Activated CD8-positive, alpha-beta T cell treated with anti-CD3 and anti-CD28 coated beads for 36 hours (primary cell): ENCODE measurements at regions not wholly inside any gene's neighbourhood (a gene's known extent, or its start where the extent isn't known, plus 50 kb on each side); places are given as distances from the start of the nearest gene placed in this dataset.
A peak's percentile ranks its signal among the peaks of the same experiment; 100 is the strongest.
"Not testable (repeated sequence)": the region's sequence is repeated elsewhere in the genome, so short reads cannot be mapped to it uniquely, and the experiment has no call there.

Experiments
- ATAC-seq: fragments of 200-7000 bp; cut with Tn5 transposase; one replicate; pipeline ENCODE4 v1.10.0; 2021; ENCODE audit warnings: mild to moderate bottlenecking, moderate library complexity
- CTCF ChIA-PET: fragments of 350-600 bp; sonication (Branson Sonifier 250); formaldehyde crosslinking; loops from one replicate; lab custom pipeline; 2021; ENCODE audit warnings: antibody characterized with exemption; lab: Charles Lee
- POLR2A ChIA-PET: fragments of 350-600 bp; sonication (Branson Sonifier 250); formaldehyde crosslinking; loops from one replicate; lab custom pipeline; 2021; ENCODE audit warnings: antibody characterized with exemption; lab: Charles Lee
- DNase-seq: peaks from one replicate; pipeline ENCODE4 v3.0.0-alpha.2; 2020
- H3K27ac Mint-ChIP-seq: one replicate; pipeline ENCODE4 v1.8.0; 2021; ENCODE audit warnings: mild to moderate bottlenecking, mixed read lengths
- H3K27me3 Mint-ChIP-seq: one replicate; pipeline ENCODE4 v1.8.0; 2021; ENCODE audit warnings: mixed read lengths
- H3K36me3 Mint-ChIP-seq: one replicate; pipeline ENCODE4 v1.8.0; 2021; ENCODE audit warnings: low read depth, mixed read lengths
- H3K4me1 Mint-ChIP-seq: one replicate; pipeline ENCODE4 v1.8.0; 2021; ENCODE audit warnings: low read depth, mixed read lengths
- H3K4me3 Mint-ChIP-seq: one replicate; pipeline ENCODE4 v1.8.0; 2021; ENCODE audit warnings: mild to moderate bottlenecking, moderate library complexity, mixed read lengths
- H3K9me3 Mint-ChIP-seq: one replicate; pipeline ENCODE4 v1.8.0; 2021; ENCODE audit warnings: mixed read lengths
- intact Hi-C: fragments of 100-400 bp; cut with micrococcal nuclease; formaldehyde crosslinking; loops from one replicate; pipeline ENCODE4 v1.10.0; 2022
- TF ChIP-seq, protein P1 (sequence below): fragments of 200-600 bp; IDR thresholded peaks from one replicate; pipeline ENCODE4 v1.8.0; 2022; ENCODE audit warnings: antibody characterized with exemption, mild to moderate bottlenecking

DNA sequence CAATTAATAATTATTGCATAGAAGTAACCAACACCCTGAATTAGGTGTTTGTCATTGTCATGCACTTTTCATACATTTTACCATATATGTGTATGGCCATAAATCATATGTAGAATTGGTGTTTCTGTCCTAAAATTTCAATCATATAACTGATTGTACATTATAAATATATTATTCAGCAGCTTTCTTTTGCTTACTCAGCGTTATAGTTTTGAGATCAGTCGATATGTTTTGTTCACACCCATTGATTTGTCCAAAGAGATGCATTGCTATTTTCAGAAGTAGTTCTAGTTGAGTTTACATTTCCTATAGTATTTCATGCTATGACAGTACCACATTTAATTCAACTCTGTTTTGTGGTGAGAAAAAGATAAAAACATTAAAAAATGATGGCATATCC is 50.5 kb upstream of the PARP4 start:
- no peak for ATAC-seq
- no peak overlapping the region for H3K27ac Mint-ChIP-seq
- no peak for DNase-seq
- no peaks in the 10 kb centered on the region for H3K9me3 Mint-ChIP-seq
- no peaks in the 10 kb centered on the region for H3K36me3 Mint-ChIP-seq
- ChIA-PET CTCF (no interaction called here), POLR2A (no interaction called here)
- no peak overlapping the region for H3K4me3 Mint-ChIP-seq
- intact Hi-C loops: no loop called here
- TF ChIP-seq, protein P1, sequence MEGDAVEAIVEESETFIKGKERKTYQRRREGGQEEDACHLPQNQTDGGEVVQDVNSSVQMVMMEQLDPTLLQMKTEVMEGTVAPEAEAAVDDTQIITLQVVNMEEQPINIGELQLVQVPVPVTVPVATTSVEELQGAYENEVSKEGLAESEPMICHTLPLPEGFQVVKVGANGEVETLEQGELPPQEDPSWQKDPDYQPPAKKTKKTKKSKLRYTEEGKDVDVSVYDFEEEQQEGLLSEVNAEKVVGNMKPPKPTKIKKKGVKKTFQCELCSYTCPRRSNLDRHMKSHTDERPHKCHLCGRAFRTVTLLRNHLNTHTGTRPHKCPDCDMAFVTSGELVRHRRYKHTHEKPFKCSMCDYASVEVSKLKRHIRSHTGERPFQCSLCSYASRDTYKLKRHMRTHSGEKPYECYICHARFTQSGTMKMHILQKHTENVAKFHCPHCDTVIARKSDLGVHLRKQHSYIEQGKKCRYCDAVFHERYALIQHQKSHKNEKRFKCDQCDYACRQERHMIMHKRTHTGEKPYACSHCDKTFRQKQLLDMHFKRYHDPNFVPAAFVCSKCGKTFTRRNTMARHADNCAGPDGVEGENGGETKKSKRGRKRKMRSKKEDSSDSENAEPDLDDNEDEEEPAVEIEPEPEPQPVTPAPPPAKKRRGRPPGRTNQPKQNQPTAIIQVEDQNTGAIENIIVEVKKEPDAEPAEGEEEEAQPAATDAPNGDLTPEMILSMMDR: no peak
- peaks cover 12% of the 10 kb centered on the region for H3K4me1 Mint-ChIP-seq
- H3K27me3 Mint-ChIP-seq: peaks cover 32% of the 10 kb centered on the region

DNA sequence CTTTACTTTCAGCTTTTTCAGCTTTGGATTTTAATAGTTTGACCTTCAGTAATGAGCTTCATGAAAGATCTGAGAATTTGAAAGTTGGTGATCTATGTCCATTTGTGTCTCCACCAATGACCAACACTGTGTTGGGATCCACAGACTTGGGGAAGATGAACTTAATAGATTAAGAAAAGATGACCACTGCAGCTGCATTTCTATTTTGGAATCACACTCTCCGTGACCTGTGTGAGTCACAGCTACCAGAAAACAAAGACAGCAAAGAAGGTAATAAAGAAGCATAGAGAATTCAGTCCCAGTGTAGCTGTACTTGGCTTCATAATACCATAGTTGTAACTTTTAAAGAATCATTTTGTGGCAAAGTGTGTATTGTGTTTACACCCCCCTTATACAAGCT is 51.4 kb upstream of the PARP4 start:
- H3K4me3 Mint-ChIP-seq, H3K36me3 Mint-ChIP-seq, DNase-seq, H3K27ac Mint-ChIP-seq, POLR2A ChIA-PET, H3K9me3 Mint-ChIP-seq, ATAC-seq, intact Hi-C loops: not testable (repeated sequence)
- CTCF ChIA-PET: interaction anchor here (0.8 kb wide), 1 partner anchor 8 kb away, joined by 3 read pairs; no protein-coding TSS in a partner anchor
- Mint-ChIP-seq H3K4me1 (peaks cover 12% of the 10 kb centered on the region), H3K27me3 (peaks cover 25% of the 10 kb centered on the region)

DNA sequence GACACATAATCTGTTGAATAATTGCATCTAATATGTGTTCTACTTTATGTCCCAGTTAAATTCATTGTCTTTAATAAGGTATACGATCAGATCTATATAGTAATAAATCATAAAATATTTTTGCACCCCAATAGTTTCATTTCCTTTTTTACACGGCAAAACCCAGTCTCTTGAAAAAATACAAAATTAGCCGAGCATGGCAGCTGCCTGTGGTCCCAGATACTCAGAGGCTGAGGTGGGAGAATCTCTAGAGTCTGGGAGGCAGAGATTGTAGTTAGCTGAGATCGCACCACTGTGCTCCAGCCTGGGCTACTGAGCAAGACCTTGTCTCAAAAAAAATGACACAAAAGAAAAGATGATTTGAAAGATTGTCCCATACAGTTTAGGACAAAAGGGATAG is 52.3 kb upstream of the PARP4 start:
- no peak for DNase-seq
- Mint-ChIP-seq H3K9me3 (no peaks in the 10 kb centered on the region), H3K4me1 (peaks cover 4% of the 10 kb centered on the region), H3K4me3 (no peak overlapping the region), H3K36me3 (no peaks in the 10 kb centered on the region), H3K27me3 (peaks cover 19% of the 10 kb centered on the region), H3K27ac (no peak overlapping the region)
- ATAC-seq: no peak
- POLR2A ChIA-PET: no interaction called here
- intact Hi-C loops: no loop called here
- TF ChIP-seq, protein P1: no peak
- CTCF ChIA-PET: no interaction called here

DNA sequence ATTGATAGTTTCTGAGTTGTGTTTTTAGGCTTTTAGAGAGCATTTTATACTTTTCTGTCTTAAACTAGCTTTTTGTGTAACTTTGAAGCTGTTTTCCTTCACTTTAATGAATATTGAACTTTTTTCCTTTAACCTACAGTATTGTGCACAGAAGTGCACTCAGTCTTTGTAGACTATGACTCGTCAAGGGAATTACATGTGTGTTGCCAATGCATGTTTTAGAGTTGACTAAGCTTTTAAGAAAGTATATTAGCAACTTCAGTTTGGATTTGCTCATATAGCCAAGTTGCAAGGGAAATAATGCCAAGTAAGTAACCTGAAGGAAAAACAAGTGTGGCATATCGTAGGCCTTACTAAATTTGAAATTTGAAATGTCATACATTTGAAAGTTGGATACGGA is 55.0 kb upstream of the PARP4 start:
- CTCF ChIA-PET, H3K4me1 Mint-ChIP-seq, H3K36me3 Mint-ChIP-seq, H3K9me3 Mint-ChIP-seq, intact Hi-C loops, ATAC-seq, H3K4me3 Mint-ChIP-seq, H3K27ac Mint-ChIP-seq, POLR2A ChIA-PET, DNase-seq: not testable (repeated sequence)
- peaks cover 16% of the 10 kb centered on the region for H3K27me3 Mint-ChIP-seq

DNA sequence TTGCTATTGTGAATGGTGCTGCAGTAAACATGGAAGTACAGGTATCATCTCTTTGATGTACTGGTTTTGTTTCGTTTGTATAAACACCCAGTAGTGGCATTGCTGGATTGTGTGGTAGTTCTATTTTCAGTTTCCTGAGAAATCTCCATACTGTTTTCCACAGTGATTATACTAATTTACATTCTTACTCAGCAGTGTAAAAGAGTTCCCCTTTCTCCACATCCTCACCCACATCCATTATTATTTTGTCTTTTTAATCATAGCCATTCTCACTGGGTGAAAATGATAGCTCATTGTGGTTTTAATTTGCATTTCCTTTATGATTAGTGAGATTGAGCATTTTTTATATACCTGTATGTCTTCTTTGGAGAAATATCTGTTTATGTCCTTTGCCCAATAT is 62.3 kb upstream of the PARP4 start:
- Mint-ChIP-seq H3K4me3 (no peak overlapping the region), H3K36me3 (peaks cover 4% of the 10 kb centered on the region), H3K9me3 (peaks cover 15% of the 10 kb centered on the region), H3K27ac (no peak overlapping the region), H3K27me3 (peaks cover 6% of the 10 kb centered on the region), H3K4me1 (peaks cover 11% of the 10 kb centered on the region)
- intact Hi-C loops: loop anchor here (5.0 kb wide), 1 partner anchor 152 kb away; no protein-coding TSS in a partner anchor
- POLR2A ChIA-PET: no interaction called here
- CTCF ChIA-PET: no interaction called here
- ATAC-seq (peak; percentile 45), DNase-seq (no peak)
- TF ChIP-seq, protein P1: no peak

DNA sequence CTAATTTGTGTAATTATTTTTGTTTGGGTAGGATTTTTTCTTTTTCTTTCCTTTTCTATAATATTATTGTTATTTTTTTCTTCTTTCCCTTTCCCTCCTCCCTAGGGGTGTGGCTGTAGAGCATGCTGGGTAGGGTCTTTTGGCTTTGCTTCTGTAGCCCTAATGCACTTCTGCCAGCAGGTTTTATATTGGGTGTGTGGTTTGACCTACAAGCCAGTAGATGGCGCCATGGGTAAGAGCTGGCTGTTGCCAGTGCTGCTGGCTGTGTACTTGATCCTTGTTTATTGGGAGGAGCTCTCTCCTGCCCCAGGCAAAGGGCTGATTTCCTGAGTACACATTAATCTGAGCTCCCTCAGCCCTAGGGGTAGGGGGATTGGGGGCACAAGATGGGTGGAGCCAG is 67.7 kb upstream of the PARP4 start:
- POLR2A ChIA-PET, H3K27ac Mint-ChIP-seq: not testable (repeated sequence)
- CTCF ChIA-PET: interaction anchor here (0.7 to 4.4 kb wide), 18 partner anchors 11 to 149 kb away, joined by 3 to 30 read pairs (median 4); partner anchors contain the start of gene PARP4

DNA sequence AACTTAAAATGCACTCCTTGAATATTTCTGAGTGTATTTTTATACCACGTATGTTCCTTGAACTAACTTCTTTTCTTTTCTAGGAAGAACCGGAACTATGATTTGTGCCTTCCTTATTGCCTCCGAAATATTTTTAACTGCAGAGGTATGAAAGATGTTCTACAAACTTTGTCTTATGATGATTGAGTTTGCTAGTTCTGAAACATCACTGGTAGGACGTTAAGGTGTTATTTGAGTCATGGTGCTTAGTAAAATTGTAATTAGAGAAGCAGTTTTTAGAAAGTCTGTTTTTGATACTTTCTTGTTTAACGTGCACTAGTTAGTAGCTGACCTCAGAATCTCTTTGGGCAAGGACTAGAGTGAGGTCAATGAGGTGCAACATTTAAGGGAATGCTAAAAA is 69.0 kb upstream of the PARP4 start:
- H3K27me3 Mint-ChIP-seq, POLR2A ChIA-PET, H3K9me3 Mint-ChIP-seq, H3K4me3 Mint-ChIP-seq, ATAC-seq, H3K4me1 Mint-ChIP-seq, H3K36me3 Mint-ChIP-seq, DNase-seq: not testable (repeated sequence)
- CTCF ChIA-PET: interaction anchor here (1.3 to 4.4 kb wide), 4 partner anchors 24 to 145 kb away, joined by 4 to 30 read pairs (median 13); no protein-coding TSS in a partner anchor
- H3K27ac Mint-ChIP-seq: peak overlapping the region; percentile 38
- intact Hi-C loops: loop anchor here (5.0 kb wide), 1 partner anchor 91 kb away; no protein-coding TSS in a partner anchor

More for the DNA sequence above, 67.7 kb upstream of the PARP4 start:
- not testable (repeated sequence) for H3K4me3 Mint-ChIP-seq, H3K27me3 Mint-ChIP-seq, ATAC-seq, H3K36me3 Mint-ChIP-seq
- DNase-seq: peak; percentile 25
- Mint-ChIP-seq H3K9me3 (peaks cover 15% of the 10 kb centered on the region), H3K4me1 (peaks cover 14% of the 10 kb centered on the region)
- TF ChIP-seq, protein P1: peak; percentile 69
- intact Hi-C loops: loop anchor here (5.0 kb wide), 1 partner anchor 92 kb away; no protein-coding TSS in a partner anchor

DNA sequence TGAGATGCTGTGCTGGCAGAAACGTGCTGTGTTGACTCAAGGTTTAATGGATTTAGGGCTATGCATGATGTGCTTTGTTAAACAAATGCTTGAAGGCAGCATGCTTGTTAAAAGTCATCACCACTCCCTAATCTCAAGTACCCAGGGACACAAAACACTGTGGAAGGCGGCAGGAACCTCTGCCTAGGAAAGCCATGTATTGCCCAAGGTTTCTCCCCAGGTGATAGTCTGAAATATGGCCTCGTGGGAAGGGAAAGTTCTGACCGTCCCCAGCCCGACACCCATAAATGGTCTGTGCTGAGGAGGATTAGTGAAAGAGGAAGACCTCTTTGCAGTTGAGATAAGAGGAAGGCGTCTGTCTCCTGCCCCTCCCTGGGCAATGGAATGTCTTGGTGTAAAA is 79.1 kb upstream of the PARP4 start:
- H3K27me3 Mint-ChIP-seq, POLR2A ChIA-PET, H3K4me3 Mint-ChIP-seq, intact Hi-C loops, ATAC-seq, DNase-seq, CTCF ChIA-PET, H3K36me3 Mint-ChIP-seq, H3K27ac Mint-ChIP-seq, H3K4me1 Mint-ChIP-seq, H3K9me3 Mint-ChIP-seq: not testable (repeated sequence)
